Fibroblast of villous mesenchyme (primary cell): ENCODE measurements at regions not wholly inside any gene's neighbourhood (a gene's known extent, or its start where the extent isn't known, plus 50 kb on each side); places are given as distances from the start of the nearest gene placed in this dataset.

ENCODE experiments used
- DNase-seq: peaks from one replicate; pipeline ENCODE4 v3.0.0-alpha.2; 2010; ENCODE audit warnings: low read depth
- H3K4me3 ChIP-seq: 2 replicates; pipeline ENCODE4 v1.5.1; 2011; ENCODE audit warnings: low read depth, mild to moderate bottlenecking, low read length
- CTCF ChIP-seq: IDR thresholded peaks from 2 replicates; pipeline ENCODE4 v1.5.1; 2012; ENCODE audit warnings: low read depth, mild to moderate bottlenecking, low read length; ENCODE audit not compliant: insufficient read depth

- no peak overlapping the region for H3K4me3 ChIP-seq
- no peak for DNase-seq
- TF ChIP-seq CTCF, result no peak
These were observed 184.3 kb upstream of the PPP2R3A start for GRCh38 chr3:135781026-135781815.

GRCh38 chr3:135784557-135784956 is 181.0 kb upstream of the PPP2R3A start:
- no peak for DNase-seq
- H3K4me3 ChIP-seq, result no peak overlapping the region
- no peak for TF ChIP-seq CTCF

- H3K4me3 ChIP-seq, result no peak overlapping the region
- no peak for DNase-seq
- TF ChIP-seq CTCF, result no peak
These were observed 177.4 kb upstream of the PPP2R3A start for GRCh38 chr3:135788146-135788545.

GRCh38 chr3:135788978-135789377 is 176.6 kb upstream of the PPP2R3A start:
- TF ChIP-seq CTCF, result no peak
- no peak for DNase-seq
- H3K4me3 ChIP-seq, result no peak overlapping the region

DNA sequence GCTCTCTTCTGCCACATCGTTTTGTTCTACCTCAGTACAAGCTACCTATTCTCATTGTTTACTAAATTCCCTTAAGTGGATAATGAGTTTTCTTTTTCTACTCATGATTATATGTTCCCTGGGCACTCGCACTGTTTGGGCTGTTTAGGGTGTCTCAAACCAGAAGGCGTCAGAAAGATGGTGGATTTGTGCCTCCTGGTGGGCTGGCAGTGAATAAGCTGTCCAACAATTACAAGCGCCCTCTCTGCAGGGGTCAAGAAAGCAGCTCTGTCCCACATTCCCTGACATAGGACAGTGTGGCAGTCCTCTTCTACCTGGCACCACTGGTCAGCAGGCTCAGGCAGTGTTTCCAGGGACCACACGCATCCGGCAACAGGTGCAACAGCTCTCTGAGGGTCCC is 173.4 kb upstream of the PPP2R3A start:
- DNase-seq, result no peak
- H3K4me3 ChIP-seq, result no peak overlapping the region
- no peak for TF ChIP-seq CTCF

- no peak for DNase-seq
- H3K4me3 ChIP-seq, result no peak overlapping the region
- no peak for TF ChIP-seq CTCF
These were observed 172.6 kb upstream of the PPP2R3A start for GRCh38 chr3:135792858-135793475.

DNA sequence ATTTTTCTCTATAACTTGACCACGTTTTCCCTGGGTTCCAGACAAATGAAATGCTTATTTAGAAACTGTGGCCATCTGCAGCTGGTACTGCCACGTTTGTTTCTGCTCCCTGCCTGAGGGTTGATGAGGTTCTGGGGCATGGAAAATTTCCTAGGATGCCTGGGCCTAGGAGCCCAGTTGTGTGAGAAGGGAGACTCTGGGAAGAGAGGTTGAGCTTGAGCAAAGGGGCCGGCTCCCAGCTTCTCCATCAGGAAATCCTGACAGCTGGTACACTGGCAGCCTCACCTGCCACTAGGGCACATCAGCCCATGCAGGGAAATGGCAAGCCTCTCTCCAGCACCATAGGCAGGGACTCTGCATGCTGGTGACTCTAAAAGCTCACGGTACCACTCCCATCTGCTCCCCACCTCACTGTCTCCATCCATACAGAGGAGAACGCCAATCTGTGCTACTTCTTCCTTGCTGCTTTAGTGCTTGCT is 165.4 kb upstream of the PPP2R3A start:
- DNase-seq, result no peak
- no peak overlapping the region for H3K4me3 ChIP-seq
- no peak for TF ChIP-seq CTCF
